HEK293 (cell line): ENCODE measurements at regions not wholly inside any gene's neighbourhood (a gene's known extent, or its start where the extent isn't known, plus 50 kb on each side); places are given as distances from the start of the nearest gene placed in this dataset.

ENCODE experiments used
- CTCF ChIA-PET: fragments of 350-600 bp; formaldehyde crosslinking; extraction: SDS; loops from one replicate; lab custom pipeline; 2021; ENCODE audit warnings: antibody characterized with exemption; lab: Yijun Ruan, JAX
- POLR2A ChIA-PET: fragments of 300-600 bp; formaldehyde crosslinking; extraction: SDS; loops from one replicate; lab custom pipeline; 2020; ENCODE audit warnings: antibody characterized with exemption, inconsistent platforms; lab: Yijun Ruan, JAX
- H3K27ac ChIP-seq: fragments of 200-500 bp; sonication (Bioruptor generic); 2 replicates; pipeline ENCODE4 v1.5.1; 2014; ENCODE audit warnings: low read depth, low read length, control low read depth, inconsistent platforms; ENCODE audit errors: extremely low read depth
- H3K36me3 ChIP-seq, 2 experiments: fragments of 200-500 bp in 1 of 2; sonication (Bioruptor generic) in 1 of 2; 1 replicate in 1 of 2; 2 replicates in 1 of 2; pipeline ENCODE4 v1.5.1; 2014 to 2017; ENCODE audit warnings: inconsistent platforms in 2 of 2, low read length in 2 of 2; ENCODE audit not compliant: control insufficient read depth in 2 of 2, insufficient read depth in 1 of 2
- H3K4me1 ChIP-seq: fragments of 200-500 bp; sonication (Bioruptor generic); 2 replicates; pipeline ENCODE4 v1.5.1; 2014; ENCODE audit warnings: mild to moderate bottlenecking, low read length, inconsistent platforms; ENCODE audit not compliant: control insufficient read depth, insufficient read depth
- H3K4me3 ChIP-seq: 2 replicates; pipeline ENCODE4 v1.5.1; 2011; ENCODE audit warnings: low read depth, mild to moderate bottlenecking, control low read depth, low read length, moderate library complexity
- H3K9me3 ChIP-seq: fragments of 200-500 bp; sonication (Bioruptor generic); 2 replicates; pipeline ENCODE4 v1.5.1; 2014; ENCODE audit warnings: low read depth, low read length, inconsistent platforms; ENCODE audit not compliant: control insufficient read depth, insufficient read depth
- MZF1 ChIP-seq: fragments of 450-650 bp; formaldehyde crosslinking; IDR thresholded peaks from 2 replicates; pipeline ENCODE4 v1.5.1; 2017; ENCODE audit warnings: missing biosample characterization, missing genetic modification characterization, borderline replicate concordance
- SP3 ChIP-seq: fragments of 450-650 bp; formaldehyde crosslinking; IDR thresholded peaks from 2 replicates; pipeline ENCODE4 v1.5.1; 2016; ENCODE audit warnings: missing biosample characterization, missing genetic modification characterization
- TSHZ1 ChIP-seq: fragments of 450-650 bp; formaldehyde crosslinking; IDR thresholded peaks from 2 replicates; pipeline ENCODE4 v1.5.1; 2016; ENCODE audit warnings: missing biosample characterization, missing genetic modification characterization, borderline replicate concordance
- ZBTB7A ChIP-seq: fragments of 450-650 bp; formaldehyde crosslinking; IDR thresholded peaks from 2 replicates; pipeline ENCODE4 v1.5.1; 2016; ENCODE audit warnings: low read depth, missing biosample characterization, missing genetic modification characterization
- ZBTB8A ChIP-seq: fragments of 450-650 bp; formaldehyde crosslinking; IDR thresholded peaks from 2 replicates; pipeline ENCODE4 v1.5.1; 2016; ENCODE audit warnings: missing biosample characterization, missing genetic modification characterization
- ZIC2 ChIP-seq: fragments of 450-650 bp; formaldehyde crosslinking; IDR thresholded peaks from 2 replicates; pipeline ENCODE4 v1.5.1; 2016; ENCODE audit warnings: missing biosample characterization, missing genetic modification characterization
- ZNF114 ChIP-seq: fragments of 450-650 bp; formaldehyde crosslinking; IDR thresholded peaks from 2 replicates; pipeline ENCODE4 v1.5.0; 2017; ENCODE audit warnings: missing biosample characterization, missing genetic modification characterization
- ZNF155 ChIP-seq: fragments of 450-650 bp; formaldehyde crosslinking; IDR thresholded peaks from 2 replicates; pipeline ENCODE4 v1.5.1; 2016; ENCODE audit warnings: missing biosample characterization, missing genetic modification characterization
- ZNF16 ChIP-seq: fragments of 450-650 bp; formaldehyde crosslinking; IDR thresholded peaks from 2 replicates; pipeline ENCODE4 v1.5.1; 2016; ENCODE audit warnings: low read depth, missing biosample characterization, missing genetic modification characterization
- ZNF19 ChIP-seq: fragments of 450-650 bp; formaldehyde crosslinking; IDR thresholded peaks from 2 replicates; pipeline ENCODE4; 2016; ENCODE audit warnings: missing biosample characterization, missing genetic modification characterization, low read depth
- ZNF211 ChIP-seq: fragments of 450-650 bp; formaldehyde crosslinking; IDR thresholded peaks from 2 replicates; pipeline ENCODE4 v1.5.1; 2016; ENCODE audit warnings: low read depth, missing biosample characterization, missing genetic modification characterization
- ZNF214 ChIP-seq: fragments of 450-650 bp; formaldehyde crosslinking; IDR thresholded peaks from 2 replicates; pipeline ENCODE4 v1.5.1; 2017; ENCODE audit warnings: missing biosample characterization, mild to moderate bottlenecking, missing genetic modification characterization, borderline replicate concordance
- ZNF354C ChIP-seq: fragments of 450-650 bp; formaldehyde crosslinking; IDR thresholded peaks from 2 replicates; pipeline ENCODE4 v1.5.1; 2016; ENCODE audit warnings: missing biosample characterization, missing genetic modification characterization, low read depth, borderline replicate concordance
- ZNF394 ChIP-seq: fragments of 450-650 bp; formaldehyde crosslinking; IDR thresholded peaks from 2 replicates; pipeline ENCODE4 v1.5.1; 2016; ENCODE audit warnings: missing biosample characterization, missing genetic modification characterization, mild to moderate bottlenecking, moderate library complexity, borderline replicate concordance
- ZNF404 ChIP-seq: fragments of 450-650 bp; formaldehyde crosslinking; IDR thresholded peaks from 2 replicates; pipeline ENCODE4 v1.5.1; 2017; ENCODE audit warnings: missing biosample characterization, missing genetic modification characterization
- ZNF596 ChIP-seq: fragments of 450-650 bp; IDR thresholded peaks from 2 replicates; pipeline ENCODE4 v1.5.0; 2018; ENCODE audit warnings: missing biosample characterization, mild to moderate bottlenecking, missing genetic modification characterization, moderate library complexity
- ZNF600 ChIP-seq: fragments of 450-650 bp; formaldehyde crosslinking; IDR thresholded peaks from 2 replicates; pipeline ENCODE4 v1.5.1; 2016; ENCODE audit warnings: missing biosample characterization, missing genetic modification characterization
- ZNF623 ChIP-seq: fragments of 450-650 bp; formaldehyde crosslinking; IDR thresholded peaks from 2 replicates; pipeline ENCODE4 v1.5.1; 2016; ENCODE audit warnings: missing biosample characterization, missing genetic modification characterization
- ZNF701 ChIP-seq: fragments of 450-650 bp; formaldehyde crosslinking; IDR thresholded peaks from 2 replicates; pipeline ENCODE4 v1.5.1; 2016; ENCODE audit warnings: missing biosample characterization, missing genetic modification characterization
- ZNF76 ChIP-seq: fragments of 450-650 bp; formaldehyde crosslinking; IDR thresholded peaks from 2 replicates; pipeline ENCODE4; 2016; ENCODE audit warnings: low read depth, missing biosample characterization, missing genetic modification characterization, borderline replicate concordance
- ZNF792 ChIP-seq: fragments of 450-650 bp; formaldehyde crosslinking; IDR thresholded peaks from 2 replicates; pipeline ENCODE4 v1.5.1; 2016; ENCODE audit warnings: missing biosample characterization, missing genetic modification characterization
- TF ChIP-seq, protein P1 (sequence below): fragments of 450-650 bp; formaldehyde crosslinking; IDR thresholded peaks from 2 replicates; pipeline ENCODE4 v1.5.1; 2016; ENCODE audit warnings: missing biosample characterization, missing genetic modification characterization
- TF ChIP-seq, protein P2 (sequence below): fragments of 450-650 bp; formaldehyde crosslinking; IDR thresholded peaks from 2 replicates; pipeline ENCODE4 v1.5.1; 2016; ENCODE audit warnings: missing biosample characterization, missing genetic modification characterization, low read depth
- TF ChIP-seq, protein P3 (sequence below): fragments of 450-650 bp; formaldehyde crosslinking; IDR thresholded peaks from 2 replicates; pipeline ENCODE4 v1.5.1; 2016; ENCODE audit warnings: missing biosample characterization, missing genetic modification characterization

GRCh38 chr1:30400507-30400906, 322.9 kb downstream of the MATN1 start:
- Histone ChIP-seq H3K36me3 (no peaks in the 10 kb centered on the region), H3K4me1 (no peaks in the 10 kb centered on the region), H3K27ac (no peak overlapping the region), H3K4me3 (no peak overlapping the region), H3K9me3 (no peaks in the 10 kb centered on the region)
- CTCF ChIA-PET, result interaction anchor here (1.0 kb wide), 1 partner anchor 20 kb away, joined by 3 read pairs; no protein-coding TSS in a partner anchor
- POLR2A ChIA-PET, result no interaction called here
- TF ChIP-seq ZNF394 (tag by site-specific recombination) (no peak), ZIC2 (tag by site-specific recombination) (peak; percentile 43; the same call in 1 of the 2 replicates)

DNA sequence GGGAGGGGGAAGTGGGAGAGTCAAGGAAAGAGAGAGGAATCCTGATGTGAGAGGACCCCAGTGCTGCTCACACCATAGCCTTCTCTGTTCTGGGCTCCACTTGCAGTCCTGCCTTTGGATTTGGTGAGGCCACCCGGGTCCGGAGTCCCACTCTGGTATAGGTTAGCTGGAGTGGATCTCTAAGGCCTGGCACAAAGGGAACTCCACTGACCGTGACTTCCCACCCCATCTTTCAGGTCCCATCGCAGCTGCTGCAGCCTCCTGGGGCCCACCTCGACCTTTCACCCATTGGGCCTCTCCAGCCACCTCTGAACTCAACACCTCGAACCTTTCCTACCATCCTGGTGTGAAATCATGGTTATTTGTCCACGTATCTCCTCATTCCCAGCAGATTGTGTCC, 324.4 kb downstream of the MATN1 start:
- POLR2A ChIA-PET, result no interaction called here
- CTCF ChIA-PET, result interaction anchor here (2.4 kb wide), 1 partner anchor 19 kb away, joined by 7 read pairs; no protein-coding TSS in a partner anchor
- Histone ChIP-seq H3K4me3 (no peak overlapping the region), H3K9me3 (no peaks in the 10 kb centered on the region), H3K27ac (no peak overlapping the region), H3K4me1 (no peaks in the 10 kb centered on the region), H3K36me3 (no peaks in the 10 kb centered on the region)
- TF ChIP-seq SP3, result no peak
- TF ChIP-seq, protein P1, sequence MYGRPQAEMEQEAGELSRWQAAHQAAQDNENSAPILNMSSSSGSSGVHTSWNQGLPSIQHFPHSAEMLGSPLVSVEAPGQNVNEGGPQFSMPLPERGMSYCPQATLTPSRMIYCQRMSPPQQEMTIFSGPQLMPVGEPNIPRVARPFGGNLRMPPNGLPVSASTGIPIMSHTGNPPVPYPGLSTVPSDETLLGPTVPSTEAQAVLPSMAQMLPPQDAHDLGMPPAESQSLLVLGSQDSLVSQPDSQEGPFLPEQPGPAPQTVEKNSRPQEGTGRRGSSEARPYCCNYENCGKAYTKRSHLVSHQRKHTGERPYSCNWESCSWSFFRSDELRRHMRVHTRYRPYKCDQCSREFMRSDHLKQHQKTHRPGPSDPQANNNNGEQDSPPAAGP (tag by site-specific recombination), result no peak
- no peak for TF ChIP-seq ZNF16 (tag by site-specific recombination)
- TF ChIP-seq ZNF155 (tag by site-specific recombination), result no peak
- no peak for TF ChIP-seq ZNF114 (tag by site-specific recombination)
- TF ChIP-seq ZNF701 (tag by site-specific recombination), result no peak
- TF ChIP-seq ZBTB7A (tag by site-specific recombination), result no peak
- TF ChIP-seq MZF1 (tag by site-specific recombination), result no peak
- TF ChIP-seq ZNF792, result no peak
- TF ChIP-seq ZNF404 (tag by site-specific recombination), result no peak
- TF ChIP-seq ZBTB8A (tag by site-specific recombination), result no peak
- TF ChIP-seq, protein P2, sequence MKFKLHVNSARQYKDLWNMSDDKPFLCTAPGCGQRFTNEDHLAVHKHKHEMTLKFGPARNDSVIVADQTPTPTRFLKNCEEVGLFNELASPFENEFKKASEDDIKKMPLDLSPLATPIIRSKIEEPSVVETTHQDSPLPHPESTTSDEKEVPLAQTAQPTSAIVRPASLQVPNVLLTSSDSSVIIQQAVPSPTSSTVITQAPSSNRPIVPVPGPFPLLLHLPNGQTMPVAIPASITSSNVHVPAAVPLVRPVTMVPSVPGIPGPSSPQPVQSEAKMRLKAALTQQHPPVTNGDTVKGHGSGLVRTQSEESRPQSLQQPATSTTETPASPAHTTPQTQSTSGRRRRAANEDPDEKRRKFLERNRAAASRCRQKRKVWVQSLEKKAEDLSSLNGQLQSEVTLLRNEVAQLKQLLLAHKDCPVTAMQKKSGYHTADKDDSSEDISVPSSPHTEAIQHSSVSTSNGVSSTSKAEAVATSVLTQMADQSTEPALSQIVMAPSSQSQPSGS (tag by site-specific recombination), result no peak
- no peak for TF ChIP-seq ZNF596 (tag by site-specific recombination)
- no peak for TF ChIP-seq ZNF354C (tag by site-specific recombination)
- TF ChIP-seq ZNF214 (tag by site-specific recombination), result no peak
- TF ChIP-seq ZNF19 (tag by site-specific recombination), result no peak
- no peak for TF ChIP-seq ZNF623

DNA sequence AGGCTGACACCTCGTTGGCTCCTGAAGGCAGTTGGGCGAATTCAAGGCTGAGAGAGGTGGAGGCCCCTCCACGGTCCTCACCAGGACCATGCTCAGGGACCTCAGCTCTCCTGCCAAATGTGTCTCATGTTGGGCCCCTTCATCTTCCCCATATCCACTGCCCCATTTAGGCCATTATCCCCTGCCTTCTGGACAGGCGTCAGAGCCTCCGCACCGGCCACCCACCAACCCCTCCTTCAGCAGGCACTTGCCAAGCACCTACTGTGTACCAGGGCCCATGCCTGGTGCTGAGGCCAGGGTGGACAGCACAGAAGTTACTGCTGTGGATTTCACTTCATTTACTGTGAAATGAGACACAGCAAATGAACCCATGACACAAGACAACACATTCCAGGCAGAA, 325.8 kb downstream of the MATN1 start:
- POLR2A ChIA-PET, result no interaction called here

More for the DNA sequence above, 325.8 kb downstream of the MATN1 start:
- TF ChIP-seq ZNF600 (tag by site-specific recombination) (no peak), TSHZ1 (tag by site-specific recombination) (no peak), ZNF76 (tag by site-specific recombination) (no peak), ZNF211 (tag by site-specific recombination) (no peak)
- TF ChIP-seq, protein P3, sequence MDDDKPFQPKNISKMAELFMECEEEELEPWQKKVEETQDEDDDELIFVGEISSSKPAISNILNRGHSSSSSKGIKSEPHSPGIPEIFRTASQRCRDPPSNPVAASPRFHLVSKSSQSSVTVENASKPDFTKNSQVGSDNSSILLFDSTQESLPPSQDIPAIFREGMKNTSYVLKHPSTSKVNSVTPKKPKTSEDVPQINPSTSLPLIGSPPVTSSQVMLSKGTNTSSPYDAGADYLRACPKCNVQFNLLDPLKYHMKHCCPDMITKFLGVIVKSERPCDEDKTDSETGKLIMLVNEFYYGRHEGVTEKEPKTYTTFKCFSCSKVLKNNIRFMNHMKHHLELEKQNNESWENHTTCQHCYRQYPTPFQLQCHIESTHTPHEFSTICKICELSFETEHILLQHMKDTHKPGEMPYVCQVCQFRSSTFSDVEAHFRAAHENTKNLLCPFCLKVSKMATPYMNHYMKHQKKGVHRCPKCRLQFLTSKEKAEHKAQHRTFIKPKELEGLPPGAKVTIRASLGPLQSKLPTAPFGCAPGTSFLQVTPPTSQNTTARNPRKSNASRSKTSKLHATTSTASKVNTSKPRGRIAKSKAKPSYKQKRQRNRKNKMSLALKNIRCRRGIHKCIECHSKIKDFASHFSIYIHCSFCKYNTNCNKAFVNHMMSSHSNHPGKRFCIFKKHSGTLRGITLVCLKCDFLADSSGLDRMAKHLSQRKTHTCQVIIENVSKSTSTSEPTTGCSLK (tag by site-specific recombination), result no peak
- Histone ChIP-seq H3K27ac (no peak overlapping the region), H3K36me3 (no peaks in the 10 kb centered on the region), H3K4me1 (no peaks in the 10 kb centered on the region), H3K9me3 (no peaks in the 10 kb centered on the region), H3K4me3 (no peak overlapping the region)
- CTCF ChIA-PET, result interaction anchor here (2.4 kb wide), 1 partner anchor 17 kb away, joined by 7 read pairs; no protein-coding TSS in a partner anchor
